Calu3 (cell line): ENCODE measurements at regions not wholly inside any gene's neighbourhood (a gene's known extent, or its start where the extent isn't known, plus 50 kb on each side); places are given as distances from the start of the nearest gene placed in this dataset.

ENCODE experiments used
- BruUV-seq: library from RNA; stranded (reverse); fragments of 400-500 nt; replicated peaks from 2 replicates; lab custom pipeline; 2021; lab: Mats Ljungman, UMichigan
- CTCF ChIA-PET: fragments of 300-600 bp; sonication (Branson Sonifier 250); formaldehyde crosslinking; loops from one replicate; lab custom pipeline; 2022; ENCODE audit warnings: antibody characterized with exemption; lab: Charles Lee
- DNase-seq: peaks from one replicate; pipeline ENCODE4 v3.0.0; 2022
- H3K27ac Mint-ChIP-seq: one replicate; pipeline ENCODE4 v1.8.0; 2022; ENCODE audit warnings: mixed read lengths; ENCODE audit not compliant: unreplicated experiment
- H3K27me3 Mint-ChIP-seq: one replicate; pipeline ENCODE4 v1.8.0; 2022; ENCODE audit warnings: mixed read lengths; ENCODE audit not compliant: unreplicated experiment
- H3K36me3 Mint-ChIP-seq: one replicate; pipeline ENCODE4 v1.8.0; 2022; ENCODE audit warnings: mild to moderate bottlenecking, moderate library complexity, mixed read lengths; ENCODE audit not compliant: insufficient read depth, unreplicated experiment
- H3K4me1 Mint-ChIP-seq: one replicate; pipeline ENCODE4 v1.8.0; 2022; ENCODE audit warnings: mild to moderate bottlenecking, low read depth, mixed read lengths; ENCODE audit not compliant: unreplicated experiment
- H3K4me3 Mint-ChIP-seq: one replicate; pipeline ENCODE4 v1.8.0; 2022; ENCODE audit warnings: mild to moderate bottlenecking, low read depth, moderate library complexity, mixed read lengths; ENCODE audit not compliant: unreplicated experiment
- H3K9me3 Mint-ChIP-seq: one replicate; pipeline ENCODE4 v1.8.0; 2022; ENCODE audit warnings: low read depth, mixed read lengths; ENCODE audit not compliant: unreplicated experiment
- CTCF ChIP-seq: fragments of 200-600 bp; IDR thresholded peaks from one replicate; pipeline ENCODE4 v1.8.0; 2022; ENCODE audit warnings: antibody characterized with exemption; ENCODE audit not compliant: unreplicated experiment
- intact Hi-C: fragments of 100-400 bp; cut with micrococcal nuclease; formaldehyde crosslinking; loops from one replicate; pipeline ENCODE4 v1.10.0; 2022; ENCODE audit not compliant: unreplicated experiment

DNA sequence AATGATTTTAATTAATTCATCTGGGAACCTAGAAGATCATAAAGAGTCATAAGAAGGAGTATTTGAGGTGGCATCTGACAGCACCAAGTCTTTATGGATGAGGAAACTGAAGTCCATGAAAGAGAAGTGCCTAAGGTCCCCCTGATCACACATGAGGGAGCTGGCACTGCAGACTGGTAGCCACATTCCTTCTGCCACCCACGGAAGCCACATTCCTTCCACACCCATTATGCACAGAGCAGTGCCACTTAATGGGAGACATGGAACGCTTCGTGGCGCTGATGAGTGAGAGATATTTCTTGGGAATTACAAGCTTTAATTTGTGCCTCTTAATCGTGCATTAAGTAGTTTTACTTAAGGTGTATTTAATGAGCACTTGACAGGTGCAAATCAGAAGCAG lies 139.3 kb upstream of the NTF3 start:
- H3K27me3 Mint-ChIP-seq: no peaks in the 10 kb centered on the region
- no TSS peak for BruUV-seq
- CTCF ChIA-PET: no interaction called here

GRCh38 chr12:5293773-5294172 lies 138.1 kb upstream of the NTF3 start:
- no peak for TF ChIP-seq CTCF
- H3K4me3 Mint-ChIP-seq: no peak overlapping the region
- no peaks in the 10 kb centered on the region for H3K36me3 Mint-ChIP-seq

More for the DNA sequence above, 139.3 kb upstream of the NTF3 start:
- peaks cover 23% of the 10 kb centered on the region for H3K9me3 Mint-ChIP-seq
- H3K4me1 Mint-ChIP-seq: no peaks in the 10 kb centered on the region
- no peak for TF ChIP-seq CTCF
- no peak overlapping the region for H3K4me3 Mint-ChIP-seq
- H3K27ac Mint-ChIP-seq: no peak overlapping the region
- intact Hi-C loops: no loop called here
- no peaks in the 10 kb centered on the region for H3K36me3 Mint-ChIP-seq
- no peak for DNase-seq

GRCh38 chr12:5294274-5295070 lies 137.4 kb upstream of the NTF3 start:
- Mint-ChIP-seq H3K9me3 (peaks cover 23% of the 10 kb centered on the region), H3K27me3 (no peaks in the 10 kb centered on the region), H3K27ac (no peak overlapping the region), H3K36me3 (no peaks in the 10 kb centered on the region), H3K4me3 (no peak overlapping the region), H3K4me1 (no peaks in the 10 kb centered on the region)
- no peak for TF ChIP-seq CTCF
- CTCF ChIA-PET: no interaction called here
- DNase-seq: no peak
- BruUV-seq: no TSS peak
- intact Hi-C loops: no loop called here

More at GRCh38 chr12:5293773-5294172, 138.1 kb upstream of the NTF3 start:
- no peaks in the 10 kb centered on the region for H3K27me3 Mint-ChIP-seq
- H3K9me3 Mint-ChIP-seq: peaks cover 23% of the 10 kb centered on the region
- no TSS peak for BruUV-seq
- DNase-seq: no peak
- CTCF ChIA-PET: no interaction called here
- H3K4me1 Mint-ChIP-seq: no peaks in the 10 kb centered on the region
- intact Hi-C loops: no loop called here
- no peak overlapping the region for H3K27ac Mint-ChIP-seq

DNA sequence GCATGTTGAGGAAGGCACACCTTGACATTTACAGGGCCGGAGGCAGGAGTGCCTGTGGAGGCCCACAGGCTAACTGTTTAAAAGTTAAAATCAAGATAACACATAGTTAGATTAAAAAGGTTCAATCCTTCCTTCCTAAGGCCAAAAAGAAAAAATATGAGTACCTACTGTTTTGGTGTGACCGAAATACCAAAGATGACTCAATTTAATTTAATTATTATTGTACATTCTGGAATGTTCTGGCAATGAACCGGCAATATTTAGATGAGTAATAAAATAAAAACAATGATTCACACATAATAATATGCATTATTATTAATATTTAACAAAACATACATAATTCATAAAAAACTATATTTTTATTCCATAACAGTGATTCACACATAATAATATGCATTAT lies 136.8 kb upstream of the NTF3 start:
- BruUV-seq: no TSS peak
- DNase-seq: no peak
- Mint-ChIP-seq H3K4me3 (no peak overlapping the region), H3K9me3 (peaks cover 24% of the 10 kb centered on the region), H3K4me1 (no peaks in the 10 kb centered on the region), H3K27ac (no peak overlapping the region), H3K27me3 (no peaks in the 10 kb centered on the region), H3K36me3 (no peaks in the 10 kb centered on the region)
- intact Hi-C loops: no loop called here
- TF ChIP-seq CTCF: no peak
- CTCF ChIA-PET: no interaction called here
